Gastroesophageal sphincter (tissue), 3 donors: ENCODE measurements at regions not wholly inside any gene's neighbourhood (a gene's known extent, or its start where the extent isn't known, plus 50 kb on each side); places are given as distances from the start of the nearest gene placed in this dataset.
"Not testable (repeated sequence)": the region's sequence is repeated elsewhere in the genome, so short reads cannot be mapped to it uniquely, and the experiment has no call there.

Experiments used
- CTCF ChIP-seq, 4 experiments: fragments of 200-600 bp in 2 of 4; fragments of 450-650 bp in 2 of 4; sonication (generic) in 1 of 4; IDR thresholded peaks; one replicate each; pipeline ENCODE4 v1.5.1; 2017 to 2019; ENCODE audit warnings: antibody characterized with exemption in 4 of 4, mild to moderate bottlenecking in 2 of 4, moderate library complexity in 2 of 4
- EP300 ChIP-seq: sonication (generic); formaldehyde crosslinking; IDR thresholded peaks from one replicate; pipeline ENCODE4 v1.6.1; 2017; ENCODE audit warnings: antibody characterized with exemption, mild to moderate bottlenecking
- POLR2A ChIP-seq, 2 donors: fragments of 450-650 bp; IDR thresholded peaks; one replicate each; pipeline ENCODE4 v1.6.1; 2017; ENCODE audit warnings: antibody characterized with exemption in 2 of 2, mild to moderate bottlenecking in 2 of 2, moderate library complexity in 1 of 2

GRCh38 chr18:38720181-38720580 lies 1154.6 kb upstream of the CELF4 start:
- not testable (repeated sequence) for TF ChIP-seq CTCF (IDR thresholded peaks at IDR 0.05); EP300; POLR2A (IDR thresholded peaks at IDR 0.05)
